CD4-positive, alpha-beta memory T cell (primary cell): ENCODE measurements at regions not wholly inside any gene's neighbourhood (a gene's known extent, or its start where the extent isn't known, plus 50 kb on each side); places are given as distances from the start of the nearest gene placed in this dataset.
"Not testable (repeated sequence)": the region's sequence is repeated elsewhere in the genome, so short reads cannot be mapped to it uniquely, and the experiment has no call there.

Experiments
- CTCF ChIA-PET: fragments of 350-600 bp; sonication (Branson Sonifier 250); formaldehyde crosslinking; loops from one replicate; lab custom pipeline; 2021; ENCODE audit warnings: inconsistent platforms; ENCODE audit not compliant: partially characterized antibody; lab: Charles Lee
- POLR2A ChIA-PET: fragments of 350-600 bp; sonication (Branson Sonifier 250); formaldehyde crosslinking; loops from one replicate; lab custom pipeline; 2021; ENCODE audit not compliant: partially characterized antibody; lab: Charles Lee
- DNase-seq, 5 donors: peaks; one replicate each; pipeline versions ENCODE4 v3.0.0 to v3.0.0-alpha.2; 2020 to 2022; ENCODE audit warnings: mixed read lengths in 1 of 5
- H3K27ac ChIP-seq: one replicate; pipeline ENCODE4 v1.7.0; 2013; ENCODE audit warnings: low read depth, low read length
- H3K27me3 ChIP-seq: 2 replicates; pipeline ENCODE4 v1.7.0; 2013; ENCODE audit warnings: mild to moderate bottlenecking, low read length, moderate library complexity; ENCODE audit not compliant: insufficient read depth
- H3K36me3 ChIP-seq: 2 replicates; pipeline ENCODE4 v1.7.0; 2013; ENCODE audit warnings: mild to moderate bottlenecking, low read length, moderate library complexity; ENCODE audit not compliant: insufficient read depth
- H3K4me1 ChIP-seq: 2 replicates; pipeline ENCODE4 v1.7.0; 2013; ENCODE audit warnings: mild to moderate bottlenecking, low read length, moderate library complexity; ENCODE audit not compliant: insufficient read depth
- H3K4me3 ChIP-seq, 2 donors: one replicate each; pipeline ENCODE4 v1.7.0; 2013; ENCODE audit warnings: low read length in 2 of 2, mild to moderate bottlenecking in 1 of 2
- H3K9me3 ChIP-seq, 2 donors: one replicate each; pipeline ENCODE4 v1.7.0; 2013; ENCODE audit warnings: low read length in 2 of 2, control low read depth in 1 of 2; ENCODE audit not compliant: control insufficient read depth in 1 of 2
- H3K27ac Mint-ChIP-seq, 7 donors: one replicate each; pipeline ENCODE4 v1.8.0; 2020 to 2021; ENCODE audit warnings: mixed read lengths in 7 of 7, mild to moderate bottlenecking in 6 of 7, inconsistent platforms in 3 of 7, moderate library complexity in 3 of 7
- H3K27me3 Mint-ChIP-seq, 2 donors: one replicate each; pipeline ENCODE4 v1.8.0; 2020 to 2021; ENCODE audit warnings: mixed read lengths in 2 of 2
- H3K36me3 Mint-ChIP-seq, 2 donors: one replicate each; pipeline ENCODE4 v1.8.0; 2020 to 2021; ENCODE audit warnings: mixed read lengths in 2 of 2, inconsistent platforms in 1 of 2, mild to moderate bottlenecking in 1 of 2
- H3K4me1 Mint-ChIP-seq, 4 donors: one replicate each; pipeline ENCODE4 v1.8.0; 2020 to 2021; ENCODE audit warnings: mixed read lengths in 4 of 4, mild to moderate bottlenecking in 1 of 4
- H3K4me3 Mint-ChIP-seq, 8 donors: one replicate each; pipeline ENCODE4 v1.8.0; 2020 to 2021; ENCODE audit warnings: mixed read lengths in 8 of 8, mild to moderate bottlenecking in 7 of 8, moderate library complexity in 6 of 8, inconsistent platforms in 3 of 8
- H3K9me3 Mint-ChIP-seq, 8 donors: one replicate each; pipeline ENCODE4 v1.8.0; 2020 to 2021; ENCODE audit warnings: mixed read lengths in 8 of 8, mild to moderate bottlenecking in 5 of 8, inconsistent platforms in 3 of 8, moderate library complexity in 1 of 8
- intact Hi-C: fragments of 100-400 bp; cut with micrococcal nuclease; formaldehyde crosslinking; loops from one replicate; pipeline ENCODE4 v1.15.1; 2023

GRCh38 chr12:116672842-116673516 lies 64.9 kb downstream of the SPRING1 start:
- Mint-ChIP-seq H3K4me3 (peak overlapping the region; percentile 76 to 93 (median 82)), H3K36me3 (no peaks in the 10 kb centered on the region), H3K27me3 (no peaks in the 10 kb centered on the region), H3K27ac (peak overlapping the region; percentile 63 to 84 (median 77)), H3K9me3 (peaks cover 0 to 1% (median 0%) of the 10 kb centered on the region in 8 donors), H3K4me1 (peaks cover 21 to 35% (median 24%) of the 10 kb centered on the region in 4 donors)
- ChIA-PET POLR2A (interaction anchor here (0.5 to 0.6 kb wide), 2 partner anchors 177 to 1201 kb away, joined by 4 read pairs; no protein-coding TSS in a partner anchor), CTCF (interaction anchor here (0.6 to 0.9 kb wide), 3 partner anchors 29 to 48 kb away, joined by 3 to 5 read pairs (median 4); no protein-coding TSS in a partner anchor)
- H3K27me3 ChIP-seq, result no peaks in the 10 kb centered on the region
- peak in 4 of 5 donors; percentile 14 to 28 (median 20) for DNase-seq
- no peaks in the 10 kb centered on the region for H3K36me3 ChIP-seq
- H3K9me3 ChIP-seq, result no peaks in the 10 kb centered on the region
- peaks cover 25% of the 10 kb centered on the region for H3K4me1 ChIP-seq
- intact Hi-C loops, result no loop called here
- H3K4me3 ChIP-seq, result peak overlapping the region in 1 of 2 donors; percentile 4
- H3K27ac ChIP-seq, result peak overlapping the region; percentile 1

GRCh38 chr12:116672010-116672409 lies 65.9 kb downstream of the SPRING1 start:
- intact Hi-C loops, result no loop called here
- POLR2A ChIA-PET, result no interaction called here
- no peaks in the 10 kb centered on the region for H3K36me3 ChIP-seq
- no peak overlapping the region for H3K27ac Mint-ChIP-seq
- peak overlapping the region in 1 of 8 donors; percentile 4 for H3K4me3 Mint-ChIP-seq
- peaks cover 21 to 35% (median 24%) of the 10 kb centered on the region in 4 donors for H3K4me1 Mint-ChIP-seq
- H3K27ac ChIP-seq, result no peak overlapping the region
- no peaks in the 10 kb centered on the region for H3K27me3 Mint-ChIP-seq
- peaks cover 25% of the 10 kb centered on the region for H3K4me1 ChIP-seq
- CTCF ChIA-PET, result no interaction called here
- H3K4me3 ChIP-seq, result no peak overlapping the region
- DNase-seq, result no peak
- H3K9me3 ChIP-seq, result no peaks in the 10 kb centered on the region
- no peaks in the 10 kb centered on the region for H3K36me3 Mint-ChIP-seq
- H3K9me3 Mint-ChIP-seq, result peaks cover 0 to 1% (median 0%) of the 10 kb centered on the region in 8 donors
- H3K27me3 ChIP-seq, result no peaks in the 10 kb centered on the region

GRCh38 chr12:116670859-116671258 lies 67.0 kb downstream of the SPRING1 start:
- peaks cover 25% of the 10 kb centered on the region for H3K4me1 ChIP-seq
- no peak overlapping the region for H3K27ac ChIP-seq
- no peaks in the 10 kb centered on the region for H3K36me3 ChIP-seq
- H3K9me3 ChIP-seq, result no peaks in the 10 kb centered on the region
- Mint-ChIP-seq H3K27me3 (no peaks in the 10 kb centered on the region), H3K9me3 (peaks cover 0 to 1% (median 0%) of the 10 kb centered on the region in 8 donors), H3K27ac (no peak overlapping the region), H3K4me3 (no peak overlapping the region), H3K36me3 (no peaks in the 10 kb centered on the region), H3K4me1 (peaks cover 21 to 30% (median 23%) of the 10 kb centered on the region in 4 donors)
- ChIA-PET CTCF (no interaction called here), POLR2A (no interaction called here)
- intact Hi-C loops, result no loop called here
- no peaks in the 10 kb centered on the region for H3K27me3 ChIP-seq
- no peak for DNase-seq
- H3K4me3 ChIP-seq, result no peak overlapping the region

GRCh38 chr12:116667752-116668151 lies 70.1 kb downstream of the SPRING1 start:
- Histone ChIP-seq H3K27ac (no peak overlapping the region), H3K9me3 (no peaks in the 10 kb centered on the region), H3K4me3 (no peak overlapping the region), H3K27me3 (no peaks in the 10 kb centered on the region), H3K4me1 (peaks cover 8% of the 10 kb centered on the region), H3K36me3 (no peaks in the 10 kb centered on the region)
- Mint-ChIP-seq H3K27ac (no peak overlapping the region), H3K4me1 (peaks cover 7 to 10% (median 9%) of the 10 kb centered on the region in 4 donors), H3K27me3 (peaks cover 2 to 3% of the 10 kb centered on the region in 2 donors), H3K9me3 (peaks cover 0 to 1% (median 0%) of the 10 kb centered on the region in 8 donors), H3K36me3 (no peaks in the 10 kb centered on the region), H3K4me3 (no peak overlapping the region)
- POLR2A ChIA-PET, result no interaction called here
- DNase-seq, result no peak
- CTCF ChIA-PET, result no interaction called here
- intact Hi-C loops, result no loop called here

- H3K27ac ChIP-seq, CTCF ChIA-PET, H3K27me3 Mint-ChIP-seq, H3K36me3 Mint-ChIP-seq, DNase-seq, H3K4me3 ChIP-seq, H3K9me3 ChIP-seq, H3K4me1 ChIP-seq, H3K4me1 Mint-ChIP-seq, H3K27me3 ChIP-seq, H3K4me3 Mint-ChIP-seq, POLR2A ChIA-PET, H3K36me3 ChIP-seq, intact Hi-C loops, H3K9me3 Mint-ChIP-seq: not testable (repeated sequence)
- peak overlapping the region in 1 of 7 donors; percentile 30 for H3K27ac Mint-ChIP-seq
Observed at GRCh38 chr12:116666829-116667228, 71.0 kb downstream of the SPRING1 start.

- Histone ChIP-seq H3K9me3 (no peaks in the 10 kb centered on the region), H3K4me1 (no peaks in the 10 kb centered on the region), H3K4me3 (no peak overlapping the region), H3K27me3 (no peaks in the 10 kb centered on the region), H3K36me3 (no peaks in the 10 kb centered on the region), H3K27ac (no peak overlapping the region)
- ChIA-PET POLR2A (no interaction called here), CTCF (no interaction called here)
- no peaks in the 10 kb centered on the region for H3K36me3 Mint-ChIP-seq
- H3K4me3 Mint-ChIP-seq, result no peak overlapping the region
- no peaks in the 10 kb centered on the region for H3K4me1 Mint-ChIP-seq
- peaks cover 3% of the 10 kb centered on the region in 2 donors for H3K27me3 Mint-ChIP-seq
- no peak overlapping the region for H3K27ac Mint-ChIP-seq
- no peak for DNase-seq
- H3K9me3 Mint-ChIP-seq, result peaks cover 0 to 1% (median 0%) of the 10 kb centered on the region in 8 donors
- intact Hi-C loops, result no loop called here
Observed at GRCh38 chr12:116666305-116666673, 71.6 kb downstream of the SPRING1 start.

GRCh38 chr12:116665666-116666304 lies 72.1 kb downstream of the SPRING1 start:
- Mint-ChIP-seq H3K27ac (no peak overlapping the region), H3K36me3 (no peaks in the 10 kb centered on the region), H3K27me3 (peaks cover 3 to 5% of the 10 kb centered on the region in 2 donors), H3K4me1 (no peaks in the 10 kb centered on the region), H3K9me3 (peaks cover 0 to 1% (median 0%) of the 10 kb centered on the region in 8 donors), H3K4me3 (no peak overlapping the region)
- Histone ChIP-seq H3K27ac (no peak overlapping the region), H3K27me3 (no peaks in the 10 kb centered on the region), H3K4me3 (no peak overlapping the region), H3K4me1 (no peaks in the 10 kb centered on the region), H3K36me3 (no peaks in the 10 kb centered on the region), H3K9me3 (no peaks in the 10 kb centered on the region)
- ChIA-PET CTCF (no interaction called here), POLR2A (no interaction called here)
- DNase-seq, result no peak
- intact Hi-C loops, result no loop called here
